IMR-90 (cell line): ENCODE measurements at regions not wholly inside any gene's neighbourhood (a gene's known extent, or its start where the extent isn't known, plus 50 kb on each side); places are given as distances from the start of the nearest gene placed in this dataset.

Source experiments
- ATAC-seq: fragments of 200-7000 bp; cut with Tn5 transposase; 2 replicates; pipeline ENCODE4 v1.9.1; 2020; ENCODE audit warnings: low read depth, mild to moderate bottlenecking, moderate library complexity
- BruUV-seq: library from RNA; stranded (reverse); fragments of 400-500 nt; replicated peaks from 2 replicates; lab custom pipeline; 2021; lab: Mats Ljungman, UMichigan
- CTCF ChIA-PET: fragments of 300-600 bp; formaldehyde crosslinking; extraction: SDS; loops from one replicate; lab custom pipeline; 2021; ENCODE audit warnings: antibody characterized with exemption; lab: Yijun Ruan, JAX
- POLR2A ChIA-PET: fragments of 300-600 bp; sonication (Branson Sonifier 250); formaldehyde crosslinking; loops from one replicate; lab custom pipeline; 2022; ENCODE audit warnings: antibody characterized with exemption; ENCODE audit not compliant: unreplicated experiment; lab: Charles Lee
- DNase-seq: peaks from one replicate; pipeline ENCODE4 v3.0.0; 2013
- H2AFZ ChIP-seq: replicated peaks from 2 replicates; pipeline ENCODE3; 2013; ENCODE audit warnings: low read length, mild to moderate bottlenecking; ENCODE audit not compliant: poor library complexity
- H2AK5ac ChIP-seq: 2 replicates; pipeline ENCODE4 v1.6.1; 2013; ENCODE audit warnings: low read depth, low read length, inconsistent platforms
- H2AK9ac ChIP-seq: replicated peaks from 2 replicates; pipeline ENCODE3; 2013; ENCODE audit warnings: mild to moderate bottlenecking, low read depth, low read length, moderate library complexity; ENCODE audit not compliant: poor library complexity
- H2BK120ac ChIP-seq: 2 replicates; pipeline ENCODE4 v1.6.1; 2013; ENCODE audit warnings: low read depth, low read length, inconsistent platforms
- H2BK15ac ChIP-seq: 3 replicates; pipeline ENCODE4 v1.6.1; 2013; ENCODE audit warnings: low read depth, low read length, inconsistent platforms
- H2BK20ac ChIP-seq: 2 replicates; pipeline ENCODE4 v1.6.1; 2013; ENCODE audit warnings: low read depth, mild to moderate bottlenecking, inconsistent platforms, low read length, moderate library complexity
- H2BK5ac ChIP-seq: 2 replicates; pipeline ENCODE4 v1.6.1; 2013; ENCODE audit warnings: mild to moderate bottlenecking, low read depth, low read length, inconsistent platforms; ENCODE audit not compliant: poor library complexity, severe bottlenecking
- H3K14ac ChIP-seq: replicated peaks from 2 replicates; pipeline ENCODE4 v1.6.1; 2013; ENCODE audit warnings: low read depth, low read length, inconsistent platforms
- H3K18ac ChIP-seq: 2 replicates; pipeline ENCODE4 v1.6.1; 2013; ENCODE audit warnings: low read depth, low read length, control low read depth
- H3K23ac ChIP-seq: 2 replicates; pipeline ENCODE4 v1.6.1; 2013; ENCODE audit warnings: low read depth, low read length, inconsistent platforms
- H3K27ac ChIP-seq: 2 replicates; pipeline ENCODE4 v1.5.1; 2013; ENCODE audit warnings: mild to moderate bottlenecking, control low read depth, low read length; ENCODE audit not compliant: insufficient read depth
- H3K27me3 ChIP-seq: 2 replicates; pipeline ENCODE4 v1.6.1; 2013; ENCODE audit warnings: low read length; ENCODE audit not compliant: control insufficient read depth, insufficient read depth
- H3K36me3 ChIP-seq: 2 replicates; pipeline ENCODE4 v1.6.1; 2013; ENCODE audit warnings: low read length, mixed read lengths; ENCODE audit not compliant: control insufficient read depth, insufficient read depth
- H3K4ac ChIP-seq: 2 replicates; pipeline ENCODE4 v1.6.1; 2013; ENCODE audit warnings: low read depth, low read length, inconsistent platforms
- H3K4me1 ChIP-seq: 2 replicates; pipeline ENCODE4 v1.6.1; 2013; ENCODE audit warnings: low read length, mixed read lengths; ENCODE audit not compliant: control insufficient read depth, insufficient read depth
- H3K4me2 ChIP-seq: 2 replicates; pipeline ENCODE4 v1.6.1; 2013; ENCODE audit warnings: low read depth, mild to moderate bottlenecking, control low read depth, low read length, moderate library complexity
- H3K4me3 ChIP-seq: 2 replicates; pipeline ENCODE4 v1.5.1; 2013; ENCODE audit warnings: low read depth, mild to moderate bottlenecking, control low read depth, low read length, moderate library complexity; ENCODE audit not compliant: insufficient read depth
- H3K56ac ChIP-seq: 2 replicates; pipeline ENCODE4 v1.6.1; 2013; ENCODE audit warnings: low read length, inconsistent platforms; ENCODE audit not compliant: insufficient read depth; ENCODE audit errors: extremely low read depth
- H3K79me1 ChIP-seq, 2 experiments: 2 replicates each; pipeline ENCODE4 v1.6.1; 2013; ENCODE audit warnings: low read length in 2 of 2, inconsistent platforms in 1 of 2, low read depth in 1 of 2
- H3K9ac ChIP-seq: 2 replicates; pipeline ENCODE4 v1.6.1; 2013; ENCODE audit warnings: low read depth, low read length, control low read depth
- H3K9me1 ChIP-seq: 2 replicates; pipeline ENCODE4 v1.6.1; 2013; ENCODE audit warnings: low read length, inconsistent platforms; ENCODE audit not compliant: insufficient read depth
- H3K9me3 ChIP-seq: 2 replicates; pipeline ENCODE4 v1.6.1; 2013; ENCODE audit warnings: low read length; ENCODE audit not compliant: control insufficient read depth, insufficient read depth
- H4K20me1 ChIP-seq: 2 replicates; pipeline ENCODE4 v1.6.1; 2013; ENCODE audit warnings: low read length, inconsistent platforms; ENCODE audit not compliant: insufficient read depth
- H4K5ac ChIP-seq: 2 replicates; pipeline ENCODE4 v1.6.1; 2013; ENCODE audit warnings: mild to moderate bottlenecking, low read depth, low read length, control low read depth
- H4K8ac ChIP-seq, 2 experiments: 2 replicates each; pipeline ENCODE4 v1.6.1; 2013; ENCODE audit warnings: low read depth in 2 of 2, low read length in 2 of 2, control low read depth in 1 of 2, inconsistent platforms in 1 of 2
- H4K91ac ChIP-seq: 2 replicates; pipeline ENCODE4 v1.6.1; 2013; ENCODE audit warnings: low read depth, low read length, inconsistent platforms; ENCODE audit not compliant: insufficient read depth
- BHLHE40 ChIP-seq: fragments of 150-350 bp; IDR thresholded peaks from 2 replicates; pipeline ENCODE4 v1.6.1; 2016; ENCODE audit warnings: mild to moderate bottlenecking, low read depth, low read length
- CEBPB ChIP-seq: IDR thresholded peaks from 2 replicates; pipeline ENCODE4 v1.6.1; 2012; ENCODE audit warnings: low read depth, low read length, improper control_type of control experiment
- CHD1 ChIP-seq: IDR thresholded peaks from 2 replicates; pipeline ENCODE4 v1.6.1; 2012; ENCODE audit warnings: low read depth, low read length, improper control_type of control experiment
- FOS ChIP-seq: fragments of 150-350 bp; IDR thresholded peaks from 2 replicates; pipeline ENCODE4 v1.6.1; 2016; ENCODE audit warnings: low read depth, low read length
- MAFK ChIP-seq: IDR thresholded peaks from 2 replicates; pipeline ENCODE4 v1.6.1; 2012; ENCODE audit warnings: low read depth, low read length, improper control_type of control experiment
- MAZ ChIP-seq: IDR thresholded peaks from 2 replicates; pipeline ENCODE4 v1.6.1; 2012; ENCODE audit warnings: low read depth, mild to moderate bottlenecking, low read length, improper control_type of control experiment, moderate library complexity, borderline replicate concordance
- MXI1 ChIP-seq: IDR thresholded peaks from 2 replicates; pipeline ENCODE4 v1.6.1; 2012; ENCODE audit warnings: low read depth, mild to moderate bottlenecking, low read length, moderate library complexity, borderline replicate concordance
- NFE2L2 ChIP-seq: fragments of 150-350 bp; IDR thresholded peaks from 2 replicates; pipeline ENCODE4 v1.6.1; 2016; ENCODE audit warnings: low read depth, mild to moderate bottlenecking, low read length
- POLR2A ChIP-seq: IDR thresholded peaks from 2 replicates; pipeline ENCODE4 v1.6.1; 2012; ENCODE audit warnings: mild to moderate bottlenecking, low read depth, low read length
- RAD21 ChIP-seq: IDR thresholded peaks from 2 replicates; pipeline ENCODE4 v1.6.1; 2012; ENCODE audit warnings: low read length, improper control_type of control experiment
- RCOR1 ChIP-seq: IDR thresholded peaks from 2 replicates; pipeline ENCODE4 v1.6.1; 2012; ENCODE audit warnings: mild to moderate bottlenecking, low read length, improper control_type of control experiment; ENCODE audit not compliant: insufficient replicate concordance
- RFX5 ChIP-seq: IDR thresholded peaks from 2 replicates; pipeline ENCODE4 v1.8.0; 2012; ENCODE audit warnings: low read depth, mild to moderate bottlenecking, low read length, moderate library complexity
- SMC3 ChIP-seq: fragments of 150-350 bp; IDR thresholded peaks from 2 replicates; pipeline ENCODE4 v1.6.1; 2016; ENCODE audit warnings: low read depth, mild to moderate bottlenecking, antibody characterized with exemption, low read length, moderate library complexity
- WGBS, 2 experiments: methylation state at CpG; one replicate each; pipeline versions ENCODE4 v1.1.5 to v1.1.7; 2013; ENCODE audit warnings: missing lambda C conversion rate in 2 of 2; ENCODE audit not compliant: insufficient read length in 1 of 2; ENCODE audit errors: extremely low coverage in 2 of 2; 5-methylcytosine and 5-hydroxymethylcytosine counted together
- dilution Hi-C: fragments of 300-500 bp; cut with HindIII; formaldehyde crosslinking; loops from one replicate; pipeline ENCODE4 v1.14.3; 2018; ENCODE audit warnings: low sequenced_read_pairs; ENCODE audit not compliant: unreplicated experiment
- in situ Hi-C: fragments of 300-500 bp; cut with MboI; formaldehyde crosslinking; loops from 3 replicates; pipeline ENCODE4 v1.14.3; 2019; ENCODE audit warnings: low sequenced_read_pairs, inconsistent platforms, mixed read lengths
- intact Hi-C: fragments of 100-400 bp; cut with micrococcal nuclease; formaldehyde crosslinking; loops from 2 replicates; pipeline ENCODE4 v1.10.0; 2022
- TF ChIP-seq, protein P1 (sequence below): fragments of 150-350 bp; IDR thresholded peaks from 2 replicates; pipeline ENCODE4 v1.6.1; 2016; ENCODE audit warnings: low read depth, mild to moderate bottlenecking, low read length, moderate library complexity, borderline replicate concordance
- TF ChIP-seq, protein P2 (sequence below): fragments of 150-350 bp; IDR thresholded peaks from 2 replicates; pipeline ENCODE4 v1.6.1; 2017; ENCODE audit warnings: mild to moderate bottlenecking, antibody characterized with exemption, low read length, low read depth

DNA sequence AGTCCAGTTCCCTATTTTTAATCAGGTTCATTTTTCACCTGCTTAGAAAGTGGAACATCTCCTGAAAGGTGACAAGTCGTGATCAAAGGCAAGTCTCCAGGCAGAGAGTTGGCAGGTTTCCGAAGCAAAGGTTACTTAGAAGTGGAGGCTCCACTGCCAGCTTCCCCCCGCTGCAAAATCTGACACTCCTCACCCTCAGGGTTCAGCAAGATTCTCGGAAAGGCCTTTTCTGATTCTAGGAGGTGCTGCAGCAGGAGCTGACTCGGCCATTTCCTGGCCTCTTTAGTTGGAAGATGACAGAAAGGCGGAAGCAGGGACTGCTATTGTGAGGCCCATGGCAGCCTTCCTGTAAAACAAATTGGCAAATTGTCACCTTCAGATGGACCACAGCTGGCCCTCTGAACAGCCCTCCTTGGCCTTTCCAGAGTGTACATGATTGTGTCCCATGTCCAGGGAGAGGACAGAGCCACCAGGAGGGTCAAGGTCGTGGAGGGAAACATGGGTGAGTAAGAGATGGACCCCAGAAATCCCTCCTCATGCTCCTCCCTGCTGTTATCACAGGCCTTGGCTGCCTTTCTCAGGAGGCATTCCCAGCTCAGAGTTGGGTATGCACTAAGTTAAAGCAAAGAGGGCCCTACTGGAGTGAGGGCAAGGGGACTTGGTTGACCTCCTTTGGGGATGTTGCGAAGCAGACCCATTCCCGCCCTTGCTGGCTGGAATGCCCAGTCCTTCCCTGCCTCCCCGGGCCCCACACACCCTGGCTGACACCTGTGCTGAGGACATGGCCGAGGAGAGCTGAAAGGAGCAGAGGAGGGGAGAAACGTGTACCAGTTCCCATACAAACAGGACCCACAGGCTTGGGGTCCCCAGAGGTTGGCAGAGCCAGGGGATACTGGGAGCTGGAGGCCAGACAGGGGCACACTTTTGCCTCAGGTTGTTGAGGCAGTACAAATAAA lies 115.5 kb upstream of the IRF2BP2 start:
- peak overlapping the region; percentile 99 for H3K4ac ChIP-seq
- H3K18ac ChIP-seq = peak overlapping the region; percentile 58
- H2BK20ac ChIP-seq = peak overlapping the region; percentile 98
- dilution Hi-C loops (loop anchor here (25.0 kb wide), 1 partner anchor 112 kb away; no protein-coding TSS in a partner anchor), in situ Hi-C loops (loop anchor here (5.0 to 10.0 kb wide), 4 partner anchors 47 to 357 kb away; no protein-coding TSS in a partner anchor), intact Hi-C loops (loop anchor here (2.0 kb wide), 1 partner anchor 237 kb away; no protein-coding TSS in a partner anchor)
- H2AK5ac ChIP-seq = peak overlapping the region; percentile 98
- H4K91ac ChIP-seq = peak overlapping the region; percentile 98
- peak overlapping the region; percentile 88 for H2AFZ ChIP-seq
- H3K9me3 ChIP-seq = no peaks in the 10 kb centered on the region
- peak overlapping the region; percentile 78 for H3K9ac ChIP-seq
- no peaks in the 10 kb centered on the region for H3K36me3 ChIP-seq
- H3K4me2 ChIP-seq = no peak overlapping the region; the same call in 1 of the 2 replicates
- peak overlapping the region; percentile 90 for H2BK5ac ChIP-seq
- H3K4me1 ChIP-seq = peaks cover 57% of the 10 kb centered on the region
- ATAC-seq (no peak), DNase-seq (no peak)
- H3K27me3 ChIP-seq = no peaks in the 10 kb centered on the region
- BruUV-seq = no TSS peak
- H3K27ac ChIP-seq = peak overlapping the region; percentile 98
- H2BK120ac ChIP-seq = peak overlapping the region; percentile 98
- H4K5ac ChIP-seq = peak overlapping the region; percentile 89
- ChIA-PET POLR2A (interaction anchor here (0.7 kb wide), 1 partner anchor 161 kb away, joined by 4 read pairs; no protein-coding TSS in a partner anchor), CTCF (no interaction called here)
- TF ChIP-seq POLR2A (no peak; the same call in 1 of the 2 replicates), RAD21 (no peak), RFX5 (no peak), MXI1 (no peak), MAZ (no peak), BHLHE40 (no peak), MAFK (no peak), NFE2L2 (no peak), FOS (no peak), RCOR1 (no peak), CEBPB (no peak), CHD1 (no peak), SMC3 (no peak)
- TF ChIP-seq, protein P1, sequence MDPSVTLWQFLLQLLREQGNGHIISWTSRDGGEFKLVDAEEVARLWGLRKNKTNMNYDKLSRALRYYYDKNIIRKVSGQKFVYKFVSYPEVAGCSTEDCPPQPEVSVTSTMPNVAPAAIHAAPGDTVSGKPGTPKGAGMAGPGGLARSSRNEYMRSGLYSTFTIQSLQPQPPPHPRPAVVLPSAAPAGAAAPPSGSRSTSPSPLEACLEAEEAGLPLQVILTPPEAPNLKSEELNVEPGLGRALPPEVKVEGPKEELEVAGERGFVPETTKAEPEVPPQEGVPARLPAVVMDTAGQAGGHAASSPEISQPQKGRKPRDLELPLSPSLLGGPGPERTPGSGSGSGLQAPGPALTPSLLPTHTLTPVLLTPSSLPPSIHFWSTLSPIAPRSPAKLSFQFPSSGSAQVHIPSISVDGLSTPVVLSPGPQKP = no peak
- TF ChIP-seq, protein P2, sequence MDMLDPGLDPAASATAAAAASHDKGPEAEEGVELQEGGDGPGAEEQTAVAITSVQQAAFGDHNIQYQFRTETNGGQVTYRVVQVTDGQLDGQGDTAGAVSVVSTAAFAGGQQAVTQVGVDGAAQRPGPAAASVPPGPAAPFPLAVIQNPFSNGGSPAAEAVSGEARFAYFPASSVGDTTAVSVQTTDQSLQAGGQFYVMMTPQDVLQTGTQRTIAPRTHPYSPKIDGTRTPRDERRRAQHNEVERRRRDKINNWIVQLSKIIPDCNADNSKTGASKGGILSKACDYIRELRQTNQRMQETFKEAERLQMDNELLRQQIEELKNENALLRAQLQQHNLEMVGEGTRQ = no peak
- H2AK9ac ChIP-seq = peak overlapping the region; percentile 72
- H3K14ac ChIP-seq = peak overlapping the region; percentile 95
- H3K4me3 ChIP-seq = no peak overlapping the region
- peaks cover 0 to 13% of the 10 kb centered on the region in 2 experiments; a peak in 2 of 4 replicates for H3K79me1 ChIP-seq
- no peaks in the 10 kb centered on the region for H4K20me1 ChIP-seq
- peak overlapping the region; percentile 72 for H3K23ac ChIP-seq
- 33% methylated on average over 2 of the region's 12 CpGs; no CpG with 5 or more reads in 1 of the 2 experiments for WGBS, 2 experiments
- H3K56ac ChIP-seq = peak overlapping the region; percentile 95
- H2BK15ac ChIP-seq = peak overlapping the region; percentile 75; the same call in 2 of the 3 replicates
- H4K8ac ChIP-seq = peak overlapping the region; percentile 82 to 94
- H3K9me1 ChIP-seq = peaks cover 50% of the 10 kb centered on the region
